Peyer's patch (tissue), 4 donors: ENCODE measurements at regions not wholly inside any gene's neighbourhood (a gene's known extent, or its start where the extent isn't known, plus 50 kb on each side); places are given as distances from the start of the nearest gene placed in this dataset.

Experiments
- POLR2A ChIP-seq, 2 donors: fragments of 450-650 bp; IDR thresholded peaks; one replicate each; pipeline ENCODE4 v1.5.1; 2017; ENCODE audit warnings: antibody characterized with exemption in 2 of 2, mild to moderate bottlenecking in 2 of 2, moderate library complexity in 2 of 2
- TF ChIP-seq, protein P1 (sequence below), 6 experiments: fragments of 450-650 bp in 4 of 6; fragments of 200-600 bp in 2 of 6; sonication (generic) in 1 of 6; IDR thresholded peaks; one replicate each; pipeline ENCODE4 v1.5.1; 2017 to 2019; ENCODE audit warnings: antibody characterized with exemption in 6 of 6, mild to moderate bottlenecking in 3 of 6, moderate library complexity in 1 of 6

DNA sequence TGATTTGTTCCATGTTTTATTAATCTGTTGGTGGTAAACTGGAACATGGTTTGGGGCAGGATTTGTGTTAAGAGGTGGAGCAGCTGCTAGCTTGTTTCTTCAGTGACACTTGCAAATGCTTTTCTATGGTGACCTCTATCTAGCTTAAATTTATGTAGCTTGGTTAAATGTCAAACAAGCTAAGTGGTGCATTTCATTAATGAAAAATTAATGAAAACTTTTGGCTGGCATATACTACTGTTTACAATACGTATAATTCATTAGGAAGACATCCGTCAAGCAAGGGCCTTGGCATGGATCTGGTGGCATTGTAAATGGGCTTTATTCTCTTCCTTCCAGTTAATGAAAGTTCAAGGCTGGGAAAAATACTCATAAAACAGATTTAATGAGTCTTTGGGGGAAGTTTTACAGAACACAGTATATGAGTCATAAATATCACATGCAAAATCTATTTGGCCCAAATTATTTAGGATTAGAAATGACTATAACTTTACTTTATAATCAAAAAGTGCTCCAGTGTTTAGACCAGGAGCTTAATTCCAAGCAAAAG lies 807.7 kb upstream of the SEL1L start:
- TF ChIP-seq, protein P1, sequence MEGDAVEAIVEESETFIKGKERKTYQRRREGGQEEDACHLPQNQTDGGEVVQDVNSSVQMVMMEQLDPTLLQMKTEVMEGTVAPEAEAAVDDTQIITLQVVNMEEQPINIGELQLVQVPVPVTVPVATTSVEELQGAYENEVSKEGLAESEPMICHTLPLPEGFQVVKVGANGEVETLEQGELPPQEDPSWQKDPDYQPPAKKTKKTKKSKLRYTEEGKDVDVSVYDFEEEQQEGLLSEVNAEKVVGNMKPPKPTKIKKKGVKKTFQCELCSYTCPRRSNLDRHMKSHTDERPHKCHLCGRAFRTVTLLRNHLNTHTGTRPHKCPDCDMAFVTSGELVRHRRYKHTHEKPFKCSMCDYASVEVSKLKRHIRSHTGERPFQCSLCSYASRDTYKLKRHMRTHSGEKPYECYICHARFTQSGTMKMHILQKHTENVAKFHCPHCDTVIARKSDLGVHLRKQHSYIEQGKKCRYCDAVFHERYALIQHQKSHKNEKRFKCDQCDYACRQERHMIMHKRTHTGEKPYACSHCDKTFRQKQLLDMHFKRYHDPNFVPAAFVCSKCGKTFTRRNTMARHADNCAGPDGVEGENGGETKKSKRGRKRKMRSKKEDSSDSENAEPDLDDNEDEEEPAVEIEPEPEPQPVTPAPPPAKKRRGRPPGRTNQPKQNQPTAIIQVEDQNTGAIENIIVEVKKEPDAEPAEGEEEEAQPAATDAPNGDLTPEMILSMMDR (IDR thresholded peaks at IDR 0.05) = no peak
- no peak for TF ChIP-seq POLR2A (IDR thresholded peaks at IDR 0.05)
